HEK293 (cell line): ENCODE measurements at regions not wholly inside any gene's neighbourhood (a gene's known extent, or its start where the extent isn't known, plus 50 kb on each side); places are given as distances from the start of the nearest gene placed in this dataset.
"Not testable (repeated sequence)": the region's sequence is repeated elsewhere in the genome, so short reads cannot be mapped to it uniquely, and the experiment has no call there.

Source experiments
- KLF9 ChIP-seq: fragments of 450-650 bp; formaldehyde crosslinking; IDR thresholded peaks from 2 replicates; pipeline ENCODE4 v1.5.1; 2016; ENCODE audit warnings: missing biosample characterization, missing genetic modification characterization, low read depth
- TCF7L2 ChIP-seq: IDR thresholded peaks from 2 replicates; pipeline ENCODE4 v1.6.1; 2011; ENCODE audit warnings: low read depth, mild to moderate bottlenecking, inconsistent platforms, low read length, moderate library complexity, borderline replicate concordance
- ZFP37 ChIP-seq: fragments of 450-650 bp; formaldehyde crosslinking; IDR thresholded peaks from 2 replicates; pipeline ENCODE4 v1.5.1; 2016; ENCODE audit warnings: missing biosample characterization, missing genetic modification characterization
- ZNF366 ChIP-seq: fragments of 450-650 bp; formaldehyde crosslinking; conservative IDR thresholded peaks from 2 replicates; pipeline ENCODE4 v1.5.1; 2016; ENCODE audit warnings: missing biosample characterization, missing genetic modification characterization
- ZNF391 ChIP-seq: fragments of 450-650 bp; formaldehyde crosslinking; IDR thresholded peaks from 2 replicates; pipeline ENCODE4 v1.5.1; 2016; ENCODE audit warnings: low read depth, missing biosample characterization, missing genetic modification characterization, borderline replicate concordance
- ZNF433 ChIP-seq: fragments of 450-650 bp; formaldehyde crosslinking; IDR thresholded peaks from 2 replicates; pipeline ENCODE4 v1.5.1; 2016; ENCODE audit warnings: missing biosample characterization, missing genetic modification characterization, low read depth
- TF ChIP-seq, protein P1 (sequence below): fragments of 450-650 bp; formaldehyde crosslinking; IDR thresholded peaks from 2 replicates; pipeline ENCODE4 v1.5.1; 2016; ENCODE audit warnings: missing biosample characterization, missing genetic modification characterization

DNA sequence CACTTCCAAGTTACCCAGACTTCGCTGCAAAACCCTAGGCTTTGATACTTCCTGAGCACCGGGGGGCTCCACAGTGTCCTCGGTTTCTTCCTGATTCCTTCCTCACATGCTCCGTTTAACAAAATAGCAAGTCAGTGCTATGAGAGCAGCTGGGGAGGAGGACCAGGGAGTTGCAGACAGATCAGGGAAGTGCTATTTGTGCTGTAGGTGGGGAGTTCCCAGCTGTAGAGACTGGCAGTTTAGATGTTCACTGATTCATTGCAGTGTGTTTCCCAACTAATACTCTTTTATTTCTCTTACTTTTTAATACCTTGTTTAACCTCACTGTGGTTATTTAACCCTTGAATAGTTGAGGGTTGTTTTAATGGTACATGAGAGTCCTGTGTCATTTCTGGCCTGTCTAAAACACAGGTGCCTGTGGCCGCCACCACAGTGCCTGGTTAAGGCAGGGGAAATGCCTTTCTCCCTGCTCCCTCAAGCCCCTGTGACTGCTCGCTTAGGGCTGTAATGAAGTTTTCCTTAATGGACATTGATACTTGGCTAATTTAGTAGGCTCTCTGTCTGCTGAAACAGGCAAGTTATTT is 113.5 kb downstream of the GOLGA6L22 start:
- TF ChIP-seq, protein P1, sequence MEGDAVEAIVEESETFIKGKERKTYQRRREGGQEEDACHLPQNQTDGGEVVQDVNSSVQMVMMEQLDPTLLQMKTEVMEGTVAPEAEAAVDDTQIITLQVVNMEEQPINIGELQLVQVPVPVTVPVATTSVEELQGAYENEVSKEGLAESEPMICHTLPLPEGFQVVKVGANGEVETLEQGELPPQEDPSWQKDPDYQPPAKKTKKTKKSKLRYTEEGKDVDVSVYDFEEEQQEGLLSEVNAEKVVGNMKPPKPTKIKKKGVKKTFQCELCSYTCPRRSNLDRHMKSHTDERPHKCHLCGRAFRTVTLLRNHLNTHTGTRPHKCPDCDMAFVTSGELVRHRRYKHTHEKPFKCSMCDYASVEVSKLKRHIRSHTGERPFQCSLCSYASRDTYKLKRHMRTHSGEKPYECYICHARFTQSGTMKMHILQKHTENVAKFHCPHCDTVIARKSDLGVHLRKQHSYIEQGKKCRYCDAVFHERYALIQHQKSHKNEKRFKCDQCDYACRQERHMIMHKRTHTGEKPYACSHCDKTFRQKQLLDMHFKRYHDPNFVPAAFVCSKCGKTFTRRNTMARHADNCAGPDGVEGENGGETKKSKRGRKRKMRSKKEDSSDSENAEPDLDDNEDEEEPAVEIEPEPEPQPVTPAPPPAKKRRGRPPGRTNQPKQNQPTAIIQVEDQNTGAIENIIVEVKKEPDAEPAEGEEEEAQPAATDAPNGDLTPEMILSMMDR (tag by site-specific recombination), result not testable (repeated sequence)
- TF ChIP-seq KLF9; ZFP37 (tag by site-specific recombination); ZNF433 (tag by site-specific recombination); ZNF366 (tag by site-specific recombination); TCF7L2; ZNF391: not testable (repeated sequence)
